Naive B cell (primary cell): ENCODE measurements at regions not wholly inside any gene's neighbourhood (a gene's known extent, or its start where the extent isn't known, plus 50 kb on each side); places are given as distances from the start of the nearest gene placed in this dataset.

Experiments
- ATAC-seq, 2 donors: fragments of 150-1000 bp; cut with Tn5 transposase; 2 replicates each; pipeline ENCODE4 v1.10.0; 2021; ENCODE audit warnings: low read depth in 2 of 2, mild to moderate bottlenecking in 2 of 2, moderate library complexity in 2 of 2
- DNase-seq: peaks from one replicate; pipeline ENCODE4 v3.0.0; 2022
- H3K27ac Mint-ChIP-seq, 6 donors: one replicate each; pipeline ENCODE4 v1.8.0; 2020 to 2022; ENCODE audit warnings: mild to moderate bottlenecking in 6 of 6, mixed read lengths in 6 of 6, moderate library complexity in 5 of 6, inconsistent platforms in 2 of 6
- H3K27me3 Mint-ChIP-seq, 3 donors: one replicate each; pipeline ENCODE4 v1.8.0; 2021 to 2022; ENCODE audit warnings: mixed read lengths in 3 of 3, mild to moderate bottlenecking in 1 of 3
- H3K36me3 Mint-ChIP-seq, 2 donors: one replicate each; pipeline ENCODE4 v1.8.0; 2020 to 2022; ENCODE audit warnings: mixed read lengths in 2 of 2, inconsistent platforms in 1 of 2, mild to moderate bottlenecking in 1 of 2
- H3K4me1 Mint-ChIP-seq, 3 donors: one replicate each; pipeline ENCODE4 v1.8.0; 2020 to 2022; ENCODE audit warnings: mixed read lengths in 3 of 3, inconsistent platforms in 1 of 3, mild to moderate bottlenecking in 1 of 3, moderate library complexity in 1 of 3
- H3K4me3 Mint-ChIP-seq, 8 donors: one replicate each; pipeline ENCODE4 v1.8.0; 2020 to 2022; ENCODE audit warnings: mild to moderate bottlenecking in 8 of 8, mixed read lengths in 8 of 8, moderate library complexity in 8 of 8, inconsistent platforms in 2 of 8
- H3K9me3 Mint-ChIP-seq, 7 donors: one replicate each; pipeline ENCODE4 v1.8.0; 2020 to 2022; ENCODE audit warnings: mixed read lengths in 7 of 7, mild to moderate bottlenecking in 5 of 7, inconsistent platforms in 2 of 7, moderate library complexity in 1 of 7

- no peak for ATAC-seq
- H3K4me1 Mint-ChIP-seq: peaks cover 0 to 6% (median 0%) of the 10 kb centered on the region in 3 donors
- no peak overlapping the region for H3K4me3 Mint-ChIP-seq
- no peaks in the 10 kb centered on the region for H3K36me3 Mint-ChIP-seq
- H3K9me3 Mint-ChIP-seq: peaks cover 0 to 3% (median 0%) of the 10 kb centered on the region in 7 donors
- no peak overlapping the region for H3K27ac Mint-ChIP-seq
- no peak for DNase-seq
- H3K27me3 Mint-ChIP-seq: peaks cover 0 to 9% (median 0%) of the 10 kb centered on the region in 3 donors
Observed at GRCh38 chr11:105203569-105204240, 64.1 kb upstream of the CARD18 start.

DNA sequence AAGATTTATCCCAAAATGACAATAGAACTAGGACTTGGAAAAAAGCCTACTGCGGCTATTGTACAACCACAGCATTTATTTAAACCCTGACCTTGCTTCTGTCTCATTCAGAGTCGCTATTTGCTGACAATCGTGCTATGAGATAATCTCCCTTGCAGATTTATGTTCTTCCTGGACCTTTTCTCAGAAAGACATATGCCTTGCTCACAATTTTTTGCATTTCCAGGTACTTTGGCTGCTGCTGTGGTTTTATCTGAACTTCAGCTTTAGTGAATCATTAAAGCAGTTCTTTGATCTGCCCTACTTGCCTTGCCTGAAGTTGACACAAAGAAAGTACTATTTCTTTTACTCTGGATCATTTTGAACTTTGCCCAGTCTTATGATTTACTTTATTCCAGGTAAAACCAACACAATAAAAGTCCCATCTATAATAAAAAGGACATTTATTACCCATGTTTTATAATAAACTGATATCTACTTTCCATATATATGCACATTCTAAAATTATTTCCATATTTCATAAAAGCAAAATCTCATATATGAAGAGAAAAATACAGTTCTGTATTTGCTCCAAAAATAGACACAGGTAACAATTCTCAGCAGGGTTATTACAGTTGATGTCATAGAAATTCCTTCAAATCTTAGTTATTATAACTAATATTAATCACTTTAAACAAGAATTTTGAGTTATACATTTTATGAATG, 63.4 kb upstream of the CARD18 start:
- Mint-ChIP-seq H3K4me3 (no peak overlapping the region), H3K36me3 (no peaks in the 10 kb centered on the region)
- ATAC-seq: no peak

GRCh38 chr11:105202422-105202821, 62.9 kb upstream of the CARD18 start:
- no peak for ATAC-seq

More for the DNA sequence above, 63.4 kb upstream of the CARD18 start:
- no peaks in the 10 kb centered on the region for H3K4me1 Mint-ChIP-seq
- no peak overlapping the region for H3K27ac Mint-ChIP-seq
- peaks cover 0 to 9% (median 0%) of the 10 kb centered on the region in 3 donors for H3K27me3 Mint-ChIP-seq
- H3K9me3 Mint-ChIP-seq: peaks cover 0 to 3% (median 0%) of the 10 kb centered on the region in 7 donors
- no peak for DNase-seq

DNA sequence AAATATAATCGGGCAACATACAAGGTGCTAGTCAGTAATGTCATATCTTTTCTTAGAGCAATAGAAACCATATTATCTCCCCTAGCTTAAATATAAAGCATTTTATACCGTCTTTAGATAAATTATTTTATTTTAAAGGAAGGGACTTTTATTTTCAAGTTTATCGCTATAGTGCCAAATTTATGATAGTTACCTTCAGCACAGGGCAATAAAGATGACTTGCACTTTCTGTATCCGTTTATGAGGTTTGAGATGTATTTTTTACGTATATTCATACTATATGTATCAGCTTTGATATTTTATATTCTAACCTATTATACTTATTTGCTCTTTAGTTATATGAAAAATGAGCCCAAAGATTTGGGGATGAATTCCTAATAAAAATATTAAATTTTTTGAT, 61.6 kb upstream of the CARD18 start:
- Mint-ChIP-seq H3K4me3 (no peak overlapping the region), H3K36me3 (no peaks in the 10 kb centered on the region), H3K27ac (no peak overlapping the region), H3K4me1 (no peaks in the 10 kb centered on the region), H3K27me3 (peaks cover 0 to 9% (median 0%) of the 10 kb centered on the region in 3 donors), H3K9me3 (peaks cover 0 to 3% (median 0%) of the 10 kb centered on the region in 7 donors)
- DNase-seq (no peak), ATAC-seq (no peak)

More at GRCh38 chr11:105202422-105202821, 62.9 kb upstream of the CARD18 start:
- Mint-ChIP-seq H3K27ac (no peak overlapping the region), H3K27me3 (peaks cover 0 to 9% (median 0%) of the 10 kb centered on the region in 3 donors), H3K4me3 (no peak overlapping the region), H3K9me3 (peaks cover 0 to 3% (median 0%) of the 10 kb centered on the region in 7 donors), H3K4me1 (no peaks in the 10 kb centered on the region), H3K36me3 (no peaks in the 10 kb centered on the region)
- no peak for DNase-seq

- Mint-ChIP-seq H3K36me3 (no peaks in the 10 kb centered on the region), H3K4me1 (no peaks in the 10 kb centered on the region), H3K9me3 (peaks cover 0 to 3% (median 0%) of the 10 kb centered on the region in 7 donors), H3K27ac (no peak overlapping the region), H3K27me3 (peaks cover 0 to 9% (median 0%) of the 10 kb centered on the region in 3 donors), H3K4me3 (no peak overlapping the region)
- DNase-seq: no peak
- no peak for ATAC-seq
Observed at GRCh38 chr11:105197071-105197815, 57.7 kb upstream of the CARD18 start.

- Mint-ChIP-seq H3K4me3 (no peak overlapping the region), H3K4me1 (no peaks in the 10 kb centered on the region), H3K36me3 (no peaks in the 10 kb centered on the region), H3K27ac (no peak overlapping the region), H3K27me3 (peaks cover 0 to 4% (median 0%) of the 10 kb centered on the region in 3 donors), H3K9me3 (no peaks in the 10 kb centered on the region)
- no peak for ATAC-seq
- no peak for DNase-seq
Observed at GRCh38 chr11:105193260-105193659, 53.7 kb upstream of the CARD18 start.

DNA sequence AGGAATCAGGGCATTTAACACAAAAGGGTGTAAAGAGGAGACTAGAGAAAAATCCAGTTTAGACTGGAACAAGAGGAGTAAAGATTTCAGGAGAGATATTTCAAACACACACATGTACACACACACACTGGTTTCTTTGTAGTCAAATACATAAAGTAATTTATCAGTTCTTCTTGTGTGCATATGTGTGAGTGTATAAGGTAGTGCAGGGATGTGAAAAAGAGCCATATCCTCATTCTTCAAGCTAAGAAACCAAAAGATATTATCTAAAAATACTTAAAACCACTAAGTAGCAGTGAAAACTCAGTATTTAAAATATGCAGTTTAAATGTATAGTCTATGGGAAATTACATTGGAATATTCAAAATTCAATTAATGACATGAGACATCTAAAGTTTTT, 52.5 kb upstream of the CARD18 start:
- peaks cover 0 to 4% (median 3%) of the 10 kb centered on the region in 3 donors for H3K27me3 Mint-ChIP-seq
- H3K36me3 Mint-ChIP-seq: no peaks in the 10 kb centered on the region
- no peak overlapping the region for H3K4me3 Mint-ChIP-seq
- H3K4me1 Mint-ChIP-seq: no peaks in the 10 kb centered on the region
- no peak for ATAC-seq
- H3K9me3 Mint-ChIP-seq: no peaks in the 10 kb centered on the region
- DNase-seq: no peak
- H3K27ac Mint-ChIP-seq: no peak overlapping the region

DNA sequence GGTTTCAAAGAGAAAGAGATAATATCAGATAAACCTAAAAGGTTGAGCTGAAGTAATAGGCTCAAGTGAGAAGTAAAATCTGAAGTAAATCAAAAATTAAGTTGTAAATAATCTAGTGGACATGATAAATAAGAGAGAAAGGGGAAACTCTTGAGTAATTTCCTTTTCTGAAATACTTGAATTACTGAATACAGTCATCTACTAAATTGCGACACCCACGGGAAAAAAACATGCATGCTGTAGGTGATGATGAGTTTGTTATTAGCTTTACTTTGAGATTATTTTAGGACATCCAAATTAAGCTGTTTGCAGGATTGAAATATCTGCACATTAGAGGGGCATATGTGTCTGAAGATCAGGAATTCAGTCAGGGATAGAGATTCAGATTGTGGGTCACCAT, 50.0 kb upstream of the CARD18 start:
- H3K27ac Mint-ChIP-seq: no peak overlapping the region
- DNase-seq (no peak), ATAC-seq (no peak)
- peaks cover 0 to 5% (median 4%) of the 10 kb centered on the region in 3 donors for H3K27me3 Mint-ChIP-seq
- no peaks in the 10 kb centered on the region for H3K9me3 Mint-ChIP-seq
- no peaks in the 10 kb centered on the region for H3K4me1 Mint-ChIP-seq
- no peaks in the 10 kb centered on the region for H3K36me3 Mint-ChIP-seq
- H3K4me3 Mint-ChIP-seq: no peak overlapping the region
